HG03135 (cell line): ENCODE measurements at regions not wholly inside any gene's neighbourhood (a gene's known extent, or its start where the extent isn't known, plus 50 kb on each side); places are given as distances from the start of the nearest gene placed in this dataset.
"Not testable (repeated sequence)": the region's sequence is repeated elsewhere in the genome, so short reads cannot be mapped to it uniquely, and the experiment has no call there.

ENCODE experiments used
- ATAC-seq: cut with Tn5 transposase; IDR thresholded peaks from one replicate; pipeline ENCODE4 v1.9.1; 2021; ENCODE audit warnings: mild to moderate bottlenecking, moderate library complexity; ENCODE audit not compliant: unreplicated experiment

DNA sequence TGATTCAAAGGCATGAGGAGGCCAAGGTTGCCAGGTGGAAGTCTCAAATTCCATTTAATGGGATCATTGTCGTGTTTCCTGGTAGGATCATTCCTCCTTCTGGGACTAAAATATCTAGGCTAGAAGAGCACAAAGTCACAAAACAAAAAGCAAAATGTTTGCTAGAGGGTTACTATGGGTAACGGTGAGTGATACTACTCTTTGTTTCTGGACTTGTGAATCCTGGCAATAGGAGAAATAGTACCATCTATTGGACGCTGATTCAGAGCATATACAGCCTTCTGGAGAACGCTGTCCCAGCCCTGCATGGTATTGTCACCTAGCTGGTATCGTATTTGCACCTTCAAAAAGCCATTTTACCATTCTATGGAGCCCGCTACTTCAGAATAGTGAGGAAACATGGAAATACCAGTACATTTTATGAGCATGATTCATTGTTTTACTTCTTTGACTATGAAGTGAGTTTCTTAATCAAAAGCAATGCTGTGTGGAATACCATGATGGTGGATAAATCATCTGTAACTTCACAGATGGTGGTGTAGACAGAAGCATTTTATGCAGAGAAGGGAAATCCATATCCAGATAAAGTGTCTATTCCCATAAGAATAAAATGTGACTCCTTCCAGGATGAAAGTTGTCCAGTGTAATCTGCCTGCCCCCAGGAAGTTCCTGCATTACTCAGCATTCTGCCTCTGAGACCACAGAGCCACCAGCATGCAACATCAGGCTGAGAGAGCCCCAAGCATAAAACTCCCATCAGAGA lies 361.0 kb downstream of the ETV1 start:
- ATAC-seq, result no peak

DNA sequence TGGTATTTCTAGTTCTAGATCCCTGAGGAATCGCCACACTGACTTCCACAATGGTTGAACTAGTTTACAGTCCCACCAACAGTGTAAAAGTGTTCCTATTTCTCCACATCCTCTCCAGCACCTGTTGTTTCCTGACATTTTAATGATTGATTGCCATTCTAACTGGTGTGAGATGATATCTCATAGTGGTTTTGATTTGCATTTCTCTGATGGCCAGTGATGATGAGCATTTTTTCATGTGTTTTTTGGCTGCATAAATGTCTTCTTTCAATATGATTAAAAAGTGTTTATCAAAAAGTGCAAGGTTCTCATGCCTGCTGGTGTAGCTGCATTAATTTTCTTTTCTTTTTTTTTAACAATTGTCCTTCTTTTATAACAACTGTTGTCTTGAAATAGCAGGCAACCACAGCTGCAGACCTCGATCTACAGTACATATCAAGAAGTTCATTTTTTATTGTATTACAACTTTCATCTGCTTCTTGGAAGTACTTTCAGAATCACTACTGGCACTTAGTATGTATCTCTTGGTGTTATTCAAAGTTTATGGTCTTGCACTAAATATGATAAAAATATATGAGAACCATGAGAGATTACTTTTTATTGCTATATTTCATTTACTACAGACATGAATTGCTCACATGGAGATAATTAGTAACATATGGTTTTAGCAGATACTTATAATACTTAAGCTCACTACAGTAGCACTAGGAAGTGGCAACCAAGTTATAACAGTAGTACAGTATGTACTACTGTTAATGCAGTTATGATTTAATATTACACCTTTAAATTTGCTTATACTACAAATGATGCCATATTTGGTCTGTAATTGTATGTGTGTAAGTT lies 358.0 kb downstream of the ETV1 start:
- ATAC-seq, result not testable (repeated sequence)

DNA sequence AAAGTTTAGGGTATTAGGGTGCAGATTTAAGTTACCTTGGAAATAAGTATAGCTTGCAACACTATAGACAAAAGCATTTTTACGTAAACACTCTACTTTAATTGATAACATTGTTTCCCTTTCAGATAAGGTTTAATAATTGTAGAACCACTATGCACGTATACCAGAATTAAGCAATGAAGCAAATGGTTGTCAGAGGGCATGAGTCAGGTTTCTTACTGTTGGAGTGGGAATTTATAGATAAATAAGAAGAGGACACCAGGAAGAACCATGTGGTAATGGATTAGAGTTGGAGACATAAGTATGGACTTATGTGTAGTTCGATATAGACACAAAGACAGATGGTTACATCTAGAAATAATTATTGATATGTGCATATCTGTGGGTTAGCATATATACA lies 355.6 kb downstream of the ETV1 start:
- ATAC-seq, result no peak

DNA sequence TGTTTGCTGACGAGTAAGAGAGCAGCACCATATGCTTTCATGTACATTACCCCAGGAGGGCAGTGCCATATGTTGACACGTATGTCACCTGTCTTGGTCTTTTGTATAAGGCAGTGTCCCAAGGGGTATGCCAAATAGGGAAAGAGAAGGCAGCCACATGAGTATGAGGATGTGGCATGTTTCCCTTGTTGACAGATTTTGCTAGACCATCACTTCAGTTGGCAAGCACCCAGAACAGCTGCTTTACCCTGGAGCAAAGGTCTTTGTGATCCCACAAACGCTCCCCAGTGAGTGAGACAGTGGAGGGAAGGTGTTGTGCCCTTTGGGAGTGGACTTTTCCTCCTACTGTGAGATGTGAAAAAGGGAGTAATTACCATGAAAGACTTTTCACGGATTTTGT lies 350.1 kb downstream of the ETV1 start:
- no peak for ATAC-seq

DNA sequence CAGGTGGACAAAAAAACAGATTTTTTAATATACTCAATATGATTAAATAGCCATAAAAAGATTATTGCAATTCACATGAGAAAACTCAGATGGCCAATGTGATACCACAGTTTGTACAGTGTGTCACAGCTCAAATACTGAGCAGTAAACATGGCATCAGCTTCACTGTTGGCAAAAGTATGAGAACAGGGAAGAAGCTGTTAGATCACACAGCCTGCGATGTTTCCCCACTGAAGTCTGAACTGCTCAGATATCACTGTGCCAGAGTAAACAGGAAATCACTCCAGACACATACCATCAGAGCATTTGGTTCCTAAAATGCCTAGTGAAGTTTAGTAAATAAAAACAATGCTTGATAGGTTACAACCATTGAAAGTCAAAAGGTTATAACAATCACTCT lies 347.8 kb downstream of the ETV1 start:
- ATAC-seq, result no peak

DNA sequence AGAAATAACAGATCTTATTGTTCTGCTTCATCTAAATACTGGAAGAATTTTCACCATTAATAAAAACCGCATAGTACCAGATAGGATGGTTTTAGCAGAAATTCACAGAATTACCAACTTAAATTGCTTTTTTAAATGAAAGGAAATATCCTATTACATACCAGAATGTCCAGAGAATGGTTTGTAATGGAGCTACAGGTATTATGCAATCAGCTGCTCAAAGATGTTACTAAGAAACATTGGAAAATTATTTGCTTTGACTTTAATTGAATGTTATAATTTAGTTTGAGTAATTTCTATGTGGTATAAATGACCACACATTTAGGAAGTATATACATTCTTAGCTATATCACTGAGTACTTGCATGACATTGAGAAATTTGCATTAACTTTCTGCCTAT lies 338.3 kb downstream of the ETV1 start:
- no peak for ATAC-seq

DNA sequence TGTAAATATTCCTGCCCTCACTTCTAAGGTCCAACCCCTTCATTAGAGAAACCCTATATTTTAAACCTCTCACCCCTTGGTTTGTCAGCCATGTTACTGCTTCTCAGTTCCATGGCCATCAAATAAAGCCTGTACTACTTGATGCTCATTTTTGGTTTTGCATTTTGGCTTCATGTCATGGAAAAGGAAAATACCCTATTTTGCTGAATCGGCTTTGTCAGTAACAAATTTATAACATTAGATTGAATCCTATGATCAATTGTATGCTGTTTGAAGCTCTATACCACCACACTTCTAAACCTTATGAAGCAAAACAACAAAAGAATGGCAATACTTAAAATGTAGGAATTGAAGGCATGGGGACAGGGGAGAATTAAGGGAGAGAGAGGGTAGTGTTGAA lies 333.1 kb downstream of the ETV1 start:
- no peak for ATAC-seq

DNA sequence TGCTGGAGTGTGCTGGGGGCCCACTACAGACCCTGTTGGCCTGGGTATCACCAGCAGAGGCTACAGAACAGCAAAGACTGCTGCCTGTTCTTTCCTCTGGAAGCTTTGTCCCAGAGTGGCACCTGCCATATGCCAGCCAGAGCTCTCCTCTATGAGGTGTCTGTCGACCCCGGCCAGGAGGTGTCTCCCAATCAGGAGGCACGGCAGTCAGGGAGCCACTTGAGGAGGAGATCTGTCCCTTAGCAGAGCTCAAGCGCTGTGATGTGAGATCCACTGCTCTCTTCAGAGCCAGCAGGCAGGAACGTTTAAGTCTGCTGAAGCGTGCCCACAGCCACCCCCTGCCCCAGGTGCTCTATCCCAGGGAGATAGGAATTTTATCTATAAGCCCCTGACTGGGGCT lies 316.2 kb downstream of the ETV1 start:
- no peak for ATAC-seq

DNA sequence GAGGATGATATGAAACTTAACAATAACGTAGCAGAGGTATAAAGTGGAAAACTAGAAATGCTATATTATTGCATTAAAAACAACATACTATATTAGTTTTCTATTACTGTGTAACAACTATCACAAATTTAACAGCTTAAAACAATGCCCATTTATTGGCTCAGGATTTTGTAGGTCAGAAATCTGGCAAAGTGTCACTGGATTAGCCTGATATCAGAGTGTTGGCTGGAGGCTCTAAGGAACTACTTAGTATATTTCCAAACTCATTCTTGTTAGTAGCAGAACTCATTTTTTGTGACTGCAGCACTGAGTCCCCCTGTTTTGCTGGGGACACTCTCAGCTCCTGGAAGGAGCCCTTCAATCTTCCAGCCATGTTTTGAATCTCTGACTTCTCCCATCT lies 306.8 kb downstream of the ETV1 start:
- ATAC-seq, result no peak

DNA sequence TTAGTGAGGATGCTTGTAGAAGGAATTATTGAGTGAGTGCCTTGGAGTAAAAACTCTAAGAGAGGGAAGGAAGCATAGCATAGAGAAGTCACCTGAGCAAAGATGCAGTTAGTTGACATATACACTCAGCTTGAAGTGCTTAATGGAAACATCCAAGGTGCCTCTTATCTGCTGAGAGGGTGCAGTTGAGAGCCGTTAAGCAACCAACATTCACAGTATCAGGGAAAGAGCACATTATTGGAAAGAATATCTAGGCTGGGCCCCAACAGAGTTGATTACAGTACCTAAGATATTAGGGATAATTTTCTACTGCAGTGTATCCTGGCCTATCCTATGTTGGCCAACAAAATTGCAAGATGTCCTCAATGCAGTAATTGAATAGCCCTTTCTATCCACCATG lies 302.0 kb downstream of the ETV1 start:
- ATAC-seq, result no peak

DNA sequence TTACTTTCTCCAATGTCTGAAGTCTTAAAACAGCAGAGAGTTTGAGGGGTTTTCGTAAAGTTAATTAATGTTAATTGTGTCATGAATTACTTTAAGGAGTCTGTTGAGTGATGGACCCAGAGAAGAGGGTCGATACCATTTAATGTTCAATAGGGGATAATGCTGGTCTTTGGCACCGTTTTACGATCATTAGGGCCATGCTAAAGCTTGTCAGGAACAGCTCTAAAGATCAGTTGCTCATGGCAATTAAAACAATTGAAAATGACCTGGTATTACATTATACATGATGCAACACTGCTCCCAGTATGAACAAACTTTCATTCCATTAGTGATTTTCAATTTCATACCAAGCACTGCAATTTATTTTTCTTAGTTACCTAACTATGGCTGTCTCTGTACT lies 296.9 kb downstream of the ETV1 start:
- ATAC-seq, result no peak

DNA sequence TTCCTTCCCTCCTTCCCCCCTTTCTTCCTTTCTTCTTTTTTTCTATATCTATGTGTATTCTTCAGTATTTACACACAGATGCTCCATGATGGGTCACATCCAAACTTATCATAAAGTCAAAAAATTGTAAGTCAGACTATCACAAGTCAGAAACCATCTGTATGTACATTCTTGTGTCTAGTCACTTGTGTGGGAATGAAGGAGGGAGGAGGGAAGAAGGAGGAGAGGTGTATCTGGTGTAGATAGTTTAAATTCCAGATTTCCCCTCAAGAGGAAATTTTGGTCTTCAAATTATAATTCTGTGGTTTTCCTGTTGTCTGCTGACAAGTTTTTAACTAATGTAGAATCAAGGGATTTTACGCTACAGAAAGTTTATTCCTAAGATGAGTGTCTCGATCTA lies 287.2 kb downstream of the ETV1 start:
- no peak for ATAC-seq

DNA sequence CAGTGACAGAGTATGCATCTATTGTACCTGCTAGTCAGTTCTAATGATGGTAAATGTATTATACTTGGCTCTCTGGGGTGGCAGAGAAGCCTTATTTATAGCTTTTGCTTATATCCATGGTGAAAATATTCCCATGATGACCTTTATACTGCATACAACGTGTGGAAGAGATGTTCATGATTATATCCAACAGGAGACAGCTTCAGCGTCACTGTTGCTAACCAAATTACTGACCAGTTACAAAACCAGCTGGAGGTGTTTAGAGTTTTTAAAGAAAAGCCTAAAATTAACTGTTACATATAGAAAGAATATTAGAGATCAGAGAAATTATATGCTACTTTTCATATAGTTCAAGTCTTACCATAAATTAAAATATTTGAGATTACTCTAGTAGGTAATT lies 280.8 kb downstream of the ETV1 start:
- ATAC-seq, result no peak

DNA sequence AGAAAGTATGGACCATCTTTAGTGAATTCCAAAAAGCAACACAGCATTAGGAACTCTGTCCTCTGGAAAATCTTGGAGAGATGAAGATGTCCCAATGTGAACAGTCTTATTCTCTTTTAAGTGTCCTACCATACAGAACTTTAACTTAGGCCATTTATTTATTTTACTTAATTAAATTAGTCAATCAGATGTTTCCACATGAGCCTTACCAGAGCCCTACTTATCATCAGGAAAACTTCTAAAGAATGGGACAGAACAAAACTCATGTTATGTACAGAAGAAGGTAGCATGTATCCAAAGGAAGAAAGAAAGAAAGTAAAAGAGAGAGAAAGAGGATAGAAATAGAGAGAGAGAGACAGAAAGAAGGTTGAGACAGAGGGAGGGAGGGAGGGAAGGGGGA lies 276.4 kb downstream of the ETV1 start:
- no peak for ATAC-seq

DNA sequence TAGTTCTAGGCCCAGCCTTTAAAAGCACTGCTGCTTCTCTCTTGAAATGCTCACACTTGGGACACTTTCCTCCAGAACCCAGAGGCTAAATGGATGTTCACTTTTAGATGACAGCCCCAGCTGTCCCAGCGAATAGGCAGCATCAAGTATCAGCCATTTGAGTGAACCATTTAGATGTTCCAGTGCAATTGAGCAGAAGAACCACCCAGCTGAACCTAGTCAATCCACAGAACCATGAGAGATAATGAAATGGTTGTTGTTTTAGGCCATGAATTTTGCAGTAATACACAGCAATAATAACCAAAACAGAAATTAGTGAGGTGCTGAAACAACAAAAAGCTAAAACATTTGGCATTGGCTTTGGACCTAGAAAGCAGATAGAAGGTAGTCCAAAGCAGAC lies 273.9 kb downstream of the ETV1 start:
- no peak for ATAC-seq

DNA sequence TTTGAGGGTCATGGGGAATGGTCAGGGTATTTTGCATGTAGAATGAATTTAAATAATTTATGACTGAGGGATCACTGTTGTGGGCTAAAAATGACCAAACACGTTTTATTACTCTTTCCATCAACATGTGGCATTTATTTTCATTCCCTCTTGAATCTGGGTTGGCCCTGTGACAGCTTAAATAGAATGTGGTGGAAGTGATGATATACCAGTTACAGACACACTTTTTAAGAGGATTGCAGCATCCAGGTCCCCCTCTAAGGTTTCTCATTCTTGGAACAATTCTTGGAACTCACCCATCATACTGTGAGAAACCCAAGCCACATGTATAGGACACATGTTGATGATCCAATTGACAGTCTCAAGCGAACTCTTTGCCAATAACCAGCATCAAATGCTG lies 272.4 kb downstream of the ETV1 start:
- no peak for ATAC-seq

DNA sequence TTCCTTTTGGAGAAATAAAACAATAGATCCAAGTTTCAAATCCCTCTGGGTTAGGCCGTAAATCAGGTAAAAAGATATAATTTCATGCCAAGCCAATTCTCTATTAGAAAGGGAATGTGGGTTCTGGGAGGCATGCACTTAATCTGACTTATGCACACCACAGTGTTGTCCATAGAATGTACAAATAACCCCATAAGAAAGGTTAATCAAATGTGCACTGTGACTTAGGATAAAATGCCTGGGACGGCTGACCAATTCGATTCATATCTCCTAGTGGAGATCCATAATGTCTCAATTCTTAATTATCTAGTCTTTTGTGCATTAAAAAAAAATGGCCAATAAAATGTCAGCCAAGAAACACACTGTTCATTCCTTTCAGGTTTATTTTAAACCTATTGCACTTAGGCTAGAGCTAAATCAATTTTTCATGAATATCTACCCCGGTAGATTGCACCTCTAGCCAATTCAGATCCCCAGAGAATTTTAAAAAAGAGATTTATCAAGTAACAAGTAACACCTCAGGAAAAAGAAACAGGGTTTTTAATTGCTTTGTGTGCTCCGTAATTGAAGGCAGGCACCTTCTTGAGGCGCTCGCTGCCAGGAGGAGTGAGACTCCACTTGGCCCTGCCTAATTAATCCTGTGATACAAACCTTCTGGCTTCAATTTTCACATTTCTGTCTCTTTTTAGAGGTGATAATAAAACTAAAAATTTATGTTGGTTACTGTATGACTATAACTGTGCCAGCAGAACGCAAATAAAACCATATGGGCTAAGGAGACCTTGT lies 265.1 kb downstream of the ETV1 start:
- no peak for ATAC-seq

DNA sequence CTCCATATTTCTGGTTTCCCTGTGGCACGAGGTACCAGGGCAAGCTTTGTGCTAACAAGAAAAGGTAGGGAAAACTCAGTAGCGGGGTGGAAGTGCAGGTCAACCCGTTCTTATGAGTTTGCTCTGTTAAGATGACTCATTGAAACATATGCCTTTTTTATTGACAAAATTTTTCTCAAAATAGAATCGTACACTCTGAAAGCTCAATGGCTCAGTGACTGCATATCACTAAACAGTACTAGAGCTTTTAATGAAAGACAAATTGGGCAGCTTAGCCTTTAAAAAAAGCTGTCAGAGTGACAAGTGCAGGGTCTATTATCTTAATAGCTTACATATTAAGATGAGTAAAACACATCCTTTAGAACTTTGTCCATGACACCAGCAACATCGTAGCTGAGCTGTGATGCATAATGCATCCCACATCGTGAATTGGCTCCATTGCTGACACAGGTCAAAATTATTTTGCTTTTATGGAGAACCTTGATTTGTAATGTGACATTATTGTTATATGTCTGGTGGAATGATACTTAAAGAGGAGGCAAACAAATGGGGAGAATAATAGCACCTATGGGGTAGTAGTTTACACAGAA lies 264.4 kb downstream of the ETV1 start:
- no peak for ATAC-seq

DNA sequence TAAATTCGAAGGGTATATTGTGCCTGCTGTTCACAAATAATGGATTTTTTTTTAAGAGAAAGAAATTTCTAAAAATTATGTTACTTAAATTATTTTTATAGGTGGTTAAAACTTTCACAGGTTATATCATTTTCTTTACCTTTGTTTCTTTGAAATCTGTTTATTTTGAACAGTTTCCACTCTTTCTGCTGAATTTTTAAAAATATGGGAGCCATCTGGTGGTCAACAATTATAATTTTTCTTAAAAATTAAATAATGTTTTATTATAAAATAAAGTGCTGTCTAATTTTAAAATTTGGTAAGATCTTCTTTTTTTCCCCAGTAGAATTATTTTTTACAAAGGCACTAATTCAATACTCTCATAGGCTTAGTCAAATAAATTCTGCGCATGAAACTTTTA lies 263.9 kb downstream of the ETV1 start:
- ATAC-seq, result no peak

DNA sequence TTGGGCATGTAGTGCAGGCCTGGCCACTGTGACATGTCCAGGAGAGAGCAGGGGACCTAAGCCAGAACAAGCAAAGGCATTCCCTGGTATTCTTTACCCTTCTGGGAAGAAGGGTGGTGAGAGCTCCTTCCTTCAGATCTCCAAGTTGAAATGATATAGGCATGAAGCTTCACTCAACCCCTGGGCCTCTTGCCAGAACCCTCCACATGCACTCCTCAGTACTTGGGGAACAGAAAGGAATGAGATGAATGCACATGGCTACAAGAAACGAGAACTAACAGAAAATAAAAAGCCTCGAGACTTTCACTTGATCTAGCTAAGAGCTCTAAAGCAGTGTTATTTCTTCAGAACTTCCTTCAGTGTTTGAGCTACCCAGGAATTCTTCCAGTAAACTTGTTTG lies 262.2 kb downstream of the ETV1 start:
- no peak for ATAC-seq

DNA sequence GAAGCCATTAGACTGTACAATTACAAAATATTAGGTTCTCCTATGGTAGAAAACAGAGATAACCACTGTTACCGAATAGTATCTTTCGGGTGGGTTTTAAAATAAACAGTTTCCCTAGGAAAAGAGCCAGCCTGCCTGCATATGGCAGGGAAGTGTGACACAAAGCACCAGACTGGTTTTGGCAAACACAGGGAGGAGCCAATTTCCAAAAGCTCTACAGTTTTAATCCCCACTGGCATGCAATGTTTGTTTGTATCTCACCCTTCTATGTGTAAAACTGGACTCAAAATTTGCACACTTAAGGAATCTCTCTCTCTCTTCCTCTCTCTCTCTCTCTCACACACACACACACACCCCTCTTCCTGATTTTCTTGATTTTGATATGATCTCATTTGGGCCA lies 261.7 kb downstream of the ETV1 start:
- no peak for ATAC-seq
